Astrocyte (in vitro differentiated cells and primary cell): ENCODE measurements at regions not wholly inside any gene's neighbourhood (a gene's known extent, or its start where the extent isn't known, plus 50 kb on each side); places are given as distances from the start of the nearest gene placed in this dataset.

ENCODE experiments used
- CTCF ChIP-seq: IDR thresholded peaks from 2 replicates; pipeline ENCODE4 v1.5.1; 2011; ENCODE audit warnings: low read depth, mild to moderate bottlenecking, inconsistent platforms, low read length, moderate library complexity; ENCODE audit not compliant: insufficient read depth
- EZH2 ChIP-seq: IDR thresholded peaks from 2 replicates; pipeline ENCODE4 v1.6.1; 2012; ENCODE audit warnings: mild to moderate bottlenecking, low read length, inconsistent platforms; ENCODE audit not compliant: insufficient read depth

DNA sequence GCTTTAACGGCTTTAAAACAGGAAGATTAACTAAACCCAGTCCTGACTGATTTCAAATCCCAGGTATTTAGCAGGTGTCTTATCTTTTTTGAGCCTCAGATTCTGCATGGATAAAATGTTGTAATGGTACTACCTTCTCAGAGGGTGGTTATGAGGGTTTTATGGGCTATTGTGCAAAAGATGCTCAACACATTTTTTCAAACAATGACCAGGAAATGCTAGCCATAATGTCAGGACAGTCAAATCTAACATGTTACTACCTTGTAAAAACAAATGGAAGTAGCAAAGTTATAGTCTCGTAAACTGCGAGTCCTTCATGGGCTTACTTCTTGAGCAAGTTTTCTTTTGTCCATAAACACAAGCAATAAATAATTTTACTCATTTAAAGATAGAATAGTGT lies 162.1 kb upstream of the TFPI start:
- TF ChIP-seq CTCF = no peak
- TF ChIP-seq EZH2 = no peak
